HPDE6-E6E7 (cell line): ENCODE measurements at regions not wholly inside any gene's neighbourhood (a gene's known extent, or its start where the extent isn't known, plus 50 kb on each side); places are given as distances from the start of the nearest gene placed in this dataset.

Source experiments
- DNase-seq: peaks from one replicate; pipeline ENCODE4 v3.0.0; 2011; ENCODE audit warnings: missing footprints; ENCODE audit errors: extremely low spot score

- DNase-seq = peak; percentile 76
Observed at GRCh38 chr15:70492240-70493177, 270.8 kb downstream of the UACA start.

GRCh38 chr15:70491641-70492040 is 271.7 kb downstream of the UACA start:
- DNase-seq = no peak

- no peak for DNase-seq
Observed at GRCh38 chr15:70491201-70491621, 272.1 kb downstream of the UACA start.

- DNase-seq = no peak
Observed at GRCh38 chr15:70490838-70491155, 272.6 kb downstream of the UACA start.

- DNase-seq = no peak
Observed at GRCh38 chr15:70490148-70490837, 273.1 kb downstream of the UACA start.

GRCh38 chr15:70488941-70489848 is 274.2 kb downstream of the UACA start:
- DNase-seq = no peak

- DNase-seq = no peak
Observed at GRCh38 chr15:70488002-70488605, 275.3 kb downstream of the UACA start.

GRCh38 chr15:70487387-70487740 is 276.0 kb downstream of the UACA start:
- no peak for DNase-seq

- DNase-seq = no peak
Observed at GRCh38 chr15:70486451-70487386, 276.6 kb downstream of the UACA start.

- no peak for DNase-seq
Observed at GRCh38 chr15:70486012-70486411, 277.3 kb downstream of the UACA start.

- no peak for DNase-seq
Observed at GRCh38 chr15:70484993-70485392, 278.4 kb downstream of the UACA start.

- DNase-seq = no peak
Observed at GRCh38 chr15:70483513-70483912, 279.8 kb downstream of the UACA start.

GRCh38 chr15:70480196-70480856 is 283.0 kb downstream of the UACA start:
- no peak for DNase-seq

GRCh38 chr15:70479785-70480184 is 283.6 kb downstream of the UACA start:
- DNase-seq = no peak

GRCh38 chr15:70479056-70479455 is 284.3 kb downstream of the UACA start:
- no peak for DNase-seq

- DNase-seq = no peak
Observed at GRCh38 chr15:70478251-70478990, 284.9 kb downstream of the UACA start.

GRCh38 chr15:70477750-70478250 is 285.6 kb downstream of the UACA start:
- DNase-seq = no peak

GRCh38 chr15:70476441-70476840 is 286.9 kb downstream of the UACA start:
- no peak for DNase-seq

GRCh38 chr15:70475921-70476320 is 287.4 kb downstream of the UACA start:
- DNase-seq = no peak
